ENCODE measurements at regions not wholly inside any gene's neighbourhood (a gene's known extent, or its start where the extent isn't known, plus 50 kb on each side); places are given as distances from the start of the nearest gene placed in this dataset.
A peak's percentile ranks its signal among the peaks of the same experiment; 100 is the strongest.
"Not testable (repeated sequence)": the region's sequence is repeated elsewhere in the genome, so short reads cannot be mapped to it uniquely, and the experiment has no call there.

- DNase-seq (ENCODE audit: low read depth in 2 of 2), result no peak
These were observed 55.7 kb upstream of the FAT3 start for GRCh38 chr11:92168936-92169335.

DNA sequence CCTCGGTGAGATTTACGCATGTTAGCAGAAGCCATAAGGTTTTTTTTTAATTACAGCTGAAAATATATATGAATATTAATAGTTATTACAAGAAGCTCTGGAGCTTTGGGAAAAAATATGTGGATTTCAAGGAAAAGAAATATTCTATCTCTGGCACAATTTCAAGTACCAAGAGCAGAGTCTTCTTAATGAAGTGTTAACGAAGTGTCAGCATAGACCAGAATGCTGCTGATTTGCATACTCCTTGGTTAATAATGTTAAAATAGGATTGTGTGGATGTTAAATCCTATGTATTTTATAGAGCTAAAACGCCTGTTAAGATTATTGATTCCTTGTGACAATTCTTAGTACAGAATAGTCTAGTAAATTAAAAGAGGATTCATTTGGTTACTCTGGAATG, 57.0 kb upstream of the FAT3 start:
- no peak for DNase-seq (ENCODE audit: low read depth in 2 of 2)

DNA sequence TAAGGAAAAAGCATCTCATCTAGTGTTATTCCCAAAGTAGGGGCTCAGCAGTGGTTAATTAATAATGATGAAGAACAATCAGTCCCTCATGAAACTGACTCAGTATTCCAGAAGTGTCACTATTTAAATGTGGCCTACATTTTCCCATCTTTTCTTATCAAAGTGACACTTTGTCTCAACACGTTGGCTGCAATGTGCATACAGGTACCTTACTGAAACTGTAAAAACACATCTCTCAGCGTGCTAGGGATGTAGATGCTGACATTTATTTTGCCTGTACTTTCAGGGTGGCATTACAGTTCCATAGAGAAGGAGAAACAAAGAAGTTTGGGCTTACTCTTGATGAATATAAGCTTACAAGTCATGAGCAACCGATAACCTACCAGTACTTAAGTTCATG, 58.3 kb upstream of the FAT3 start:
- no peak for DNase-seq (ENCODE audit: low read depth in 2 of 2)

DNA sequence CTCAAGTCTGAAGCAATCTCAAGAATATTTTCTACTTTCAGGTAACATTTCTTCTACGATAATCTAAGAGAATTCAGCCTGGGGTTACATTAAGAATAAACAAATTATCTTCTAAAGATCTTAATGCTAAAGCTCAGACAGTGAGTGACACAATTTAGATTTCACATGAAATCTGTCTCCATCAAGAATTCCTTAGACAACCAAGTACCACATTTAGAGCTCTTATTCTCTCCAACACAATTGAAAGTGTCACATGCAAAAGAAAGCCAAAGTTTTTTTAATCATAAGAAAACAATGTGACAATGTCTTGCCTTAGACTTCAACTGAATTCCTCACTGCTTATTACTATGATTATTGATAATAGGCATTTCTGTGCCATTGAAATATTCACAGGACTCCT, 60.7 kb upstream of the FAT3 start:
- no peak for DNase-seq (ENCODE audit: low read depth in 2 of 2)

DNA sequence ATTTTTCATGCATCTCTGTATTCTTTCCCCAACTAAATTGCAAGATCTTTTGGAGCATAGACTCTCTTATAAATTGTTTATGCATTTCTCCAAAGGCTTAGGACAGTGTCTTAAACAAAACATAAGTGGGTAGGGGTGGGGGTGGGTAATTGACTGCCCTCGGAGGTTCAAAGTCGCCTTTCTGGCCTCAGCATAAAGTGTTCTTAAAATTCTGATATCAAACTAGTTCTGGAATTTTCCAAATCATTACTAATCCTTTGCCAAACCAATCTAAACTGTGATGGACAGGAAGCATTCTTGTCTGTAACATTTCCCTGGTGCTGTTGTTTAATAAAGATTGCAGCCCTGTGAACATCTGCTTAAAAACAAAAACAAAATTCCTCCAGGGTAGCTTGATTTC, 61.8 kb upstream of the FAT3 start:
- DNase-seq (ENCODE audit: low read depth in 2 of 2), result no peak

DNA sequence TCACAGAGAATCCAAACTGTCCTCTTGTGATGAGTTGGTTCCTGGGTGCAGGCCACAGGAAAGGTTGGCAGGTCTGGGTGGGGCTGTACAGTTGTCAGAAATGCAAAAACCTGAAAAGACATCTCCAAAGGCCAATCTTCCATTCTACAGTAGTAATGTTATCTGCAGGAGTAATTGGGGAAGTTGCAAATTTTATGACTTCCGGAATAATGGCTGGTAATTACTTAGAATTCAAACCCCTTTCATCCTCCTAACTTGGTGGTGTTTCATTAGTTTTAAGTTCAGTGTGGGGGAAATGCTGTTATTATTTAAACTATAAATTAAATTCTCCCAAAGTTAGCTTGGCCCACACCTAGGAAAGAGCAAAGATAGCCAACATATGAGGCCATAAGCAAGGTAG, 64.7 kb upstream of the FAT3 start:
- no peak for DNase-seq (ENCODE audit: low read depth in 2 of 2)

- not testable (repeated sequence) for DNase-seq (ENCODE audit: low read depth in 2 of 2)
These were observed 67.2 kb upstream of the FAT3 start for GRCh38 chr11:92157390-92157789.

DNA sequence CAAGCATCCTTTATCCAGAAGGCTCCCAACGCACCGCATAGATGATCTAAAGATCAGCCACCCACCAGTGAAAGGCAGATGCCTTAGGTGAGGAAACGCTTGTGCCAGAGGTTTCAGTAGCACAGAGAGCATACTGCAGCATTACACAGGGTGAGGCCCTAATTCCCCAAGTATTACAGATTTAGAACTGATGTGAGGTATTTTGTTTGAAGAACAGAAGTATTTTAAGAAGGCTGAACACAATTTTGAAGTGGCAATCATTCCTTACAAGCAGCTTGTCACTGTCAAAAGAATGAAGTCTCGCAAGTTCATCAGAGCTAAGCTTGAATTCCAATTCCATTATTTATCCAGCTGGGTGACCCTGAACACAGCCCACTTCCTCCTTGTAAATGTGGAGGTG, 70.0 kb upstream of the FAT3 start:
- DNase-seq (ENCODE audit: low read depth in 2 of 2), result no peak

- DNase-seq (ENCODE audit: low read depth in 2 of 2), result no peak
These were observed 70.5 kb upstream of the FAT3 start for GRCh38 chr11:92154110-92154509.

DNA sequence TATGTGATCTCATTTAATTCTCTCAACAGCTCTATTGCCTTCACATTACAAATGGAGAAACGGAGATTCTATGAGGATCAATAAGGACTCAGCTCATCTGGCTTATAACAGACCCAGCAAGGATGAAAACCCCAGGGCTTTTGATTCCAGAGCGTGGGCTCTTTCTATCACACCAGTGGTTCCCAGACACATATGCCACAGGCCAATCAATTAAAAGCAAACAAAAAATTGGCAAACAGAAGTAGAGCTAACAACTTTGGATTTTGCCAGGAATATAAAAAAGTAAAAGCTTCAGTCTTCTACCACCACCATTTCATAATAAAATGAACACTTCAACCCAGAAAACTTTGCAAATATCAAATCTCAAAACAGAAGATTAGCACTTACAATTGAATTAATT, 71.1 kb upstream of the FAT3 start:
- DNase-seq (ENCODE audit: low read depth in 2 of 2), result no peak

DNA sequence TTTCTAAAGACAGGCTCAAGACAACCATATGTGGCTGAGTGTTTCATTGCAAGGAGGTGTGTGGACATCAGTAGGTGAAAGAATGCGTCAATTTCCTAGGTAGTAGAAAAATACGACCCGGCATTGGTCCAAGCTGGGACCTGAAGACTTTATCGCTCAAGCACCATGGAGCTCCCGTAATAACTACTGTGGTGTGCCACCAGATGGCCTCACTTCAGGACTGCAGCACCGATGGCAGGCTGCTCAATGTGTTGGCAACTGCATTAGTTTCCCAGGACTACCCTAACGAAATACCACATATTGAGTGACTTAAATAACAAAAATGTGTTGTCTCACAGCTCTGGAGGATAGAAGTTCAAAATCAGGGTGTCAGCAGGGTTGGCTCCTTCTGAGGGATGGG, 72.4 kb upstream of the FAT3 start:
- no peak for DNase-seq (ENCODE audit: low read depth in 2 of 2)

GRCh38 chr11:92149996-92150395, 74.6 kb upstream of the FAT3 start:
- DNase-seq (ENCODE audit: low read depth in 2 of 2), result no peak

DNA sequence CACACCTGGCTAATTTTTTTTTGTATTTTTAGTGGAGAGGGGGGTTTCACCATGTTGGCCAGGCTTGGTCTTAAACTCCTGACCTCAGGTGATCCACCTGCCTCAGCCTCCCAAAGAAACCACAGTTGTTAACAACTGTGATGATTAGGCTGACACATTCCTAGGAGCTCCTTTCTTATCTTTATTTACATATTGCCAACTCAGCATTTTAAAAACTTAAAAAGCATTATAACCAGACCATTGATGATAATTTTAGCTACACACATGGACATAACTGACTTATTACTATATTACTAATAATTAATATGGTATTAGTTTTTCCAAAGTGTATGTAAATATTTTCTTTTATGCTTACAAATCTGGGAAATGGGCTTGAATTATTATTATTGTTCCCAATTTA, 82.9 kb upstream of the FAT3 start:
- no peak for DNase-seq (ENCODE audit: low read depth in 2 of 2)

DNA sequence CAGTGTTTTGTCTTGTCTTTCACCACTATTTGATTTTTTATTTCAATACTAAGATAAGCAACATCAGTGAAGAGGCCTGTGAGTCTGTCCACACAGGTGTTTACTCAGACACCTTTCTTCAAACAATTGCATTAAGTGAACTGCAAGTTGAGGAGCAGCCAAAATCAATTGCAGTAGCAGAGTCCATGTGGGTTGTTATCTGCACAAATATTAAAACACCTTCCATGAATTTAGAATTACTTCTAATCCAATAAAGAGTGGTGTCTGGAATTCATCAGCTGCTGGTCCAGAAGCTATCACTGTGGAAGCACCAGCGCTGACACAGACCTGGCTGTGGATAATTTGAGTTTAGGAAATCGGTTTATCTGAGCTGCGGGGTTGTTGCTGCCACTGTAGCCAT, 83.5 kb upstream of the FAT3 start:
- no peak for DNase-seq (ENCODE audit: low read depth in 2 of 2)

DNA sequence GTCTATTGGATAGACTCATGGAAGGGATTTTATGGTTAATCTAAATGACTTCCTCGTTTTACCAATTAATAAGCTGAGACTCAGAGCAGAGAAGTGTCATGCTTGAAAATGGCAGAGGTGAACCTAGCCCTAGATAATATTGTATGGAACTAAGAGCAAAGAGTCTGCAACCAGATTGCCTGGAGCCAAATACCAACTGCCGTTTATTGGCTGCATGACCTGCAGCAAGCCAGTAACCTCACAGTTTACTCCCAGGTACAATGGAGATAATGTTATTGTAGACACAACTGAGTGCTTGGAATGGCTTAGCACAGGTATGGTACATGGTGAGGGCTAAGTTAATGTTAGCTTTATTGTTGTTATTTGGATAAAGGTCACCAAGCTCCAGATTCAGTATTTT, 84.6 kb upstream of the FAT3 start:
- no peak for DNase-seq (ENCODE audit: low read depth in 2 of 2)

GRCh38 chr11:92138296-92138695, 86.3 kb upstream of the FAT3 start:
- no peak for DNase-seq (ENCODE audit: low read depth in 2 of 2)

DNA sequence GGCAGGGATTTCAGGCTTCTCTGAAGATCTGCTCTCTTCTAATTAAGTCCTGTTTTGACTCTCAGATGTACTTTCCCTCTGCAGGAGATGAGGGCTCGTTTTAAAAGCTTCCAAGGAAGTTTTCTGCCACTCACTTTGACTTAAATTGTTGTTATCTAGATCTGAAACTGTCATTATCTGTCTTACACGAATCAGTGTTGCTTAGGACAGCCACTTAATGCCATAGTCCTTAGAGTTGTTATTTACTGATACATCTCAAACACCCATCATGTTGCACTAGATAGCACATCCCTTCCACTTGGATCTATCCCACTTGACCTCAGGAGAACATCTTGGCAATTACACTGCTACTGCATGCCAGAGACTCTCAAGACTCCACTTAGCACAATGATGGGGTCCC, 86.9 kb upstream of the FAT3 start:
- DNase-seq (ENCODE audit: low read depth in 2 of 2), result no peak

DNA sequence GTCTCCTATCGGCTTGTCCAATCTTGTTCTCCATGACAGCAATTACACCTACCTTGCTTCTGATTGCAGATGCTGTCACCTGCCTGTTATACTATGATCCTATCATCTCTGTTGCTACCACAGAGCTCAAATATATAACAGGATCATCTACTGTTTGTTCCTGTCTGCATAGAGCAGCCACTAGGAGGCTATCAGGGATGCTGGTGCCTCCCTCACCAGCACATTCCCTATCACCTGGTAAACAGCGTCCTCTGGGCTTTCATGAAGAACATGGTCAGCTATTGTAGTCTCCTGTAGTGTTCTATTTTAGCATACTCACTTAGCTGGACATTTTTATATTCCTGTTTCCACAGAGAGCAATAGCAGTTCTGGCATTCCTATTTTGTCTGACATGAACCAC, 87.8 kb upstream of the FAT3 start:
- no peak for DNase-seq (ENCODE audit: low read depth in 2 of 2)

DNA sequence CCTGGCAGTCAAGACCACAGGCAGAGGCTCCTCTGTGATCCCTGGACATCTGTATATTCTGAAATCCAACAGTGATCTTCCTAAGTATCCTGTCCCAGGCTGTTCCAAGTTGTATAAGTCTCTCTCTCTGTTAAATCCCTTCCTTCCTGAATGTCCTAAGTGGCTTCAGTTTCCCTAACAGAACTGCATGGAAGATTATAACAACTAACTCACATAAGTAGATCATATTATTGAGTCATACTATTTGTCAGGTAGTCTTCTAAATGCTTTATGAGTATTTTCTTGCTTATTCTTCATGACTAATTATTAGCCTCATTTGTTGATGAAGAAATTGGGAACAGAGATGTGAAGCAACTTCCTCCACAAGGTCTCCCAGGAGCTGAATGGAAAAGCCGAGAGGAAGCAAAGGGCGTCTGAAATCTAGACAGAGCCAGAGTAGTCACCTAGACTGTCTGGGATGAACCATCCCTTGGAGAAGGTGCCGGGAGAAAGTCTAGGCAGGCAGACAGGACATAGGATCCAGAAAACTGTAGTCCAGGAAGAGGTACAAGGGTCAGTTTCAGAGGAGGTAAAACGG, 93.2 kb upstream of the FAT3 start:
- DNase-seq (ENCODE audit: low read depth in 2 of 2), result peak; percentile 38 to 50

- peak; percentile 37 to 47 for DNase-seq (ENCODE audit: low read depth in 2 of 2)
These were observed 94.2 kb upstream of the FAT3 start for GRCh38 chr11:92130421-92130831.

- DNase-seq (ENCODE audit: low read depth in 2 of 2), result no peak
These were observed 94.8 kb upstream of the FAT3 start for GRCh38 chr11:92129811-92130210.

DNA sequence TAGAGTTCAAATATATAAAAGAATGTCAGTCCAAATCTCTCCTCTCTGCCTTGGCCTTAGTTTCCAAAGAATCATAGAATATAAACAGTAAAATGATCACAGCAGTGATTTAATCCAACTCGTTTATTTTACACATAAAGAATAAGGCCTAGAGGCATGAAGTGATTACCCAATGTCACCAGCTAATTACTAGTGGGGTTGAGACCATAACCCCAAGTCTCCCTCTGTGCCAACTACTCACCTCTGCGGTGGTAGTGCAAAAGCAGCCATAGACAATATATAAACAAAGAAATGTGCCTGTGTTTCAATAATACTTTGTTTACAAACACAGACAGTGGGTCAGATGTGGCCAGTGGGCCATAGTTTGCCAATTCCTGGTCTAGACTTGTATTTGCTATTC, 96.6 kb upstream of the FAT3 start:
- no peak for DNase-seq (ENCODE audit: low read depth in 2 of 2)

DNA sequence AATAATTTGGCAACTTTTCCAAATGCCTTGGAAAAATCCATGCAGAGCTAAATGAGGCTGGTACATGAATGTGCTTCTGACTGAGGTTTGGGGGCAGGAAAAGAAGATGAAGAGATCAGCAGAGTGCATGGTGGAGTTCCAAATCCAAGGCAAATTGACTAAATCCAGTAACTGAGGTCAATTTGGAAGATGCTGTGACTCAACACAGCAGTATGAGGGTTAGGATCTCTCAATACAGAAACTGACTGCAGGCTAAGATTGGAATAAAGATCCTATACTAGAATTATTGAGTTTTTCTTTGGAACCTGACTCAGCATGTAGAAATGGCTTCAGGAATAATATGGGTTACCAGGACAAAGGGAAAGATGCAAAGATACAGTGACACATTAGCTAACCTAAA, 99.3 kb upstream of the FAT3 start:
- no peak for DNase-seq (ENCODE audit: low read depth in 2 of 2)

DNA sequence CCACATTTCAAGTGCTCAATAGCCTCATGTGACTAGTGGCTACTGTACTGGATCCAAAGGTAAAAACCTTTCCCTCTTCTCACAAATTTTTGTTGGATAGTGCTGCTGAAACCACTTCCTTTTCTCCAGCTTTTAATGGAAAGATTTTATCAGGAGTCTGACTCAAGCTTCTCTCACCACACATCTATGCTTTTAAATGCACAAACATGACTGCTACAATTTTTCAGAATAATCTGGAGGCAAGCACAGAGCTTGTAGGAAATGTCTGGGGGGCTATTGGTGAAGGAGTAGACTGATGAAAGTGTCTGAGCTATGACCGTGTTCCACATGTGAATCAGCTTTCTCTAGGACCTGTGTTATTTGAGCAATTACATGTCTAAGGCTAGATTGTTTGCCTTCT, 101.1 kb upstream of the FAT3 start:
- DNase-seq (ENCODE audit: low read depth in 2 of 2), result peak; percentile 37 to 51

DNA sequence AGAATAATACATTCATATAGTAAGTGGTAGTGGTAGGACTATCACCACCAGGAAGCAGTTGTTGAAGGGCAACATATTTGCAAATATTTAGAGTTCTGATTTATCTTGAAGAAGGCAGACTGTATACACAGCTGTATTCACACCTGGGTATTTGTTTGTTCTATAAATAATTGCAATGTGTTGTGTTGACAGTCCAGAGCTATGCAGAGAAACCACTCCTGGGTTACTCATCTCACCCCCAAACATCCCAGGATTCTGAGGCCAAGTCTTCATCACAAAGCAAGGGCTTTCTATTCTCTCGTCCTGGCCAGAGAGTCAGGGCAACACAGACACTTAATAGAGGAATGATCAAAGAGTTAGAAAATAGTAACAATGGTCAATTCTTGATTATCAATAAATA, 102.1 kb upstream of the FAT3 start:
- no peak for DNase-seq (ENCODE audit: low read depth in 2 of 2)

All from fibroblast of skin of left quadriceps (primary cell).